Fibroblast of lung (primary cell): ENCODE measurements at regions not wholly inside any gene's neighbourhood (a gene's known extent, or its start where the extent isn't known, plus 50 kb on each side); places are given as distances from the start of the nearest gene placed in this dataset.

Experiments used
- EZH2 ChIP-seq: IDR thresholded peaks from 2 replicates; pipeline ENCODE4 v1.5.1; 2012; ENCODE audit warnings: low read length, control low read depth, mild to moderate bottlenecking; ENCODE audit errors: missing control alignments
- TF ChIP-seq, protein P1 (sequence below), 2 donors: IDR thresholded peaks in 1 of 2; conservative IDR thresholded peaks in 1 of 2; 1 replicate in 1 of 2; 2 replicates in 1 of 2; pipeline ENCODE4 v1.5.1; 2011 to 2012; ENCODE audit warnings: low read length in 2 of 2, control low read depth in 1 of 2, inconsistent platforms in 1 of 2, low read depth in 1 of 2, mild to moderate bottlenecking in 1 of 2

DNA sequence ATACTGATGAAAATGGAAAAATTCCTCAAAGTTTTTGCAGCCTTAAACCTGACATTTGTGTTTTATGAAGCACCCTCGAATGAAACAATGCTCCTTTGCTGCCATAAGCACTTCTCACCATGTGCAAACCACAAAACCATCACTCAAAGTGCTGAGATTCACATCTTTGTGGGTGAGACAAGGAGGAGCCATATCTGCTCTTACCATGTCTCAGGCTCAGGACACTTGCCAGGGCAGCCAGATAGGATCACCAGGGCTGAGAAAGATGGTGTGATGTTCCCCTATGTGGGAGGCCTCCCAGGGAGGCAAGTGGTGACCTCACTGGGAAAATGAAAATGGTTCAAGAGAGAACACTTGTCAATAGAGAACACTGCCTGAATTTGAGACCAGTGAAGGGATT lies 120.4 kb downstream of the CCDC34 start:
- TF ChIP-seq, protein P1, sequence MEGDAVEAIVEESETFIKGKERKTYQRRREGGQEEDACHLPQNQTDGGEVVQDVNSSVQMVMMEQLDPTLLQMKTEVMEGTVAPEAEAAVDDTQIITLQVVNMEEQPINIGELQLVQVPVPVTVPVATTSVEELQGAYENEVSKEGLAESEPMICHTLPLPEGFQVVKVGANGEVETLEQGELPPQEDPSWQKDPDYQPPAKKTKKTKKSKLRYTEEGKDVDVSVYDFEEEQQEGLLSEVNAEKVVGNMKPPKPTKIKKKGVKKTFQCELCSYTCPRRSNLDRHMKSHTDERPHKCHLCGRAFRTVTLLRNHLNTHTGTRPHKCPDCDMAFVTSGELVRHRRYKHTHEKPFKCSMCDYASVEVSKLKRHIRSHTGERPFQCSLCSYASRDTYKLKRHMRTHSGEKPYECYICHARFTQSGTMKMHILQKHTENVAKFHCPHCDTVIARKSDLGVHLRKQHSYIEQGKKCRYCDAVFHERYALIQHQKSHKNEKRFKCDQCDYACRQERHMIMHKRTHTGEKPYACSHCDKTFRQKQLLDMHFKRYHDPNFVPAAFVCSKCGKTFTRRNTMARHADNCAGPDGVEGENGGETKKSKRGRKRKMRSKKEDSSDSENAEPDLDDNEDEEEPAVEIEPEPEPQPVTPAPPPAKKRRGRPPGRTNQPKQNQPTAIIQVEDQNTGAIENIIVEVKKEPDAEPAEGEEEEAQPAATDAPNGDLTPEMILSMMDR (conservative IDR thresholded peaks at IDR 0.05 in 1 of 2, IDR thresholded peaks at IDR 0.05 in 1 of 2; ENCODE audit: low read depth in 1 of 2, low read length in 2 of 2) = no peak
- TF ChIP-seq EZH2 = no peak
